Urothelium cell line (cell line): ENCODE measurements at regions not wholly inside any gene's neighbourhood (a gene's known extent, or its start where the extent isn't known, plus 50 kb on each side); places are given as distances from the start of the nearest gene placed in this dataset.
A peak's percentile ranks its signal among the peaks of the same experiment; 100 is the strongest.
"Not testable (repeated sequence)": the region's sequence is repeated elsewhere in the genome, so short reads cannot be mapped to it uniquely, and the experiment has no call there.

Experiments used
- DNase-seq: peaks from one replicate; pipeline ENCODE4 v3.0.0; 2011; ENCODE audit warnings: low spot score, mixed read lengths
- FAIRE-seq: peaks from 2 replicates; lab custom pipeline; 2011; peaks lifted over from hg19 to GRCh38; lab: Jason Lieb, UNC

- DNase-seq (no peak), FAIRE-seq (no peak)
These were observed 200.8 kb upstream of the ST8SIA4 start for GRCh38 chr5:101103874-101104273.

GRCh38 chr5:101102506-101102905, 199.4 kb upstream of the ST8SIA4 start:
- FAIRE-seq (no peak), DNase-seq (peak; percentile 2)

DNA sequence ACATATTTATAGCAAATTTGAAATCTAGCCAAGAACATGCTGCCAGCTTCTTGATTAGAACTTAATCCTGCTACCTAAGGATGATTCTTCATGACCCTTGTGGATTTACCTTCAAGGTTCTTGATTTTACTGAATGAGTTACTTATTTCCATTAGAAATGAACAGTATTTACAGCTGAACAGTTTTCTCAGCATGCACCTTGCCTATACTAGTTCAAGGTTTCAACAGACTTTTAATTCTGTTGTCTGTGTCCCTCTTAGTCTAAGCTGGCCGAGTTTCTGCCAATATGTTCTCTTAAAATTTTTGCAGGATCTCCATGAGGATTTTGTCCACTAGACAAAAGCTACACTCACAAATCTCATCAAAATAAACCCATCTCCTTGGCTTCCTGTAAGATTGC, 188.8 kb upstream of the ST8SIA4 start:
- FAIRE-seq (no peak), DNase-seq (no peak)

- FAIRE-seq (no peak), DNase-seq (no peak)
These were observed 181.3 kb upstream of the ST8SIA4 start for GRCh38 chr5:101084353-101084752.

DNA sequence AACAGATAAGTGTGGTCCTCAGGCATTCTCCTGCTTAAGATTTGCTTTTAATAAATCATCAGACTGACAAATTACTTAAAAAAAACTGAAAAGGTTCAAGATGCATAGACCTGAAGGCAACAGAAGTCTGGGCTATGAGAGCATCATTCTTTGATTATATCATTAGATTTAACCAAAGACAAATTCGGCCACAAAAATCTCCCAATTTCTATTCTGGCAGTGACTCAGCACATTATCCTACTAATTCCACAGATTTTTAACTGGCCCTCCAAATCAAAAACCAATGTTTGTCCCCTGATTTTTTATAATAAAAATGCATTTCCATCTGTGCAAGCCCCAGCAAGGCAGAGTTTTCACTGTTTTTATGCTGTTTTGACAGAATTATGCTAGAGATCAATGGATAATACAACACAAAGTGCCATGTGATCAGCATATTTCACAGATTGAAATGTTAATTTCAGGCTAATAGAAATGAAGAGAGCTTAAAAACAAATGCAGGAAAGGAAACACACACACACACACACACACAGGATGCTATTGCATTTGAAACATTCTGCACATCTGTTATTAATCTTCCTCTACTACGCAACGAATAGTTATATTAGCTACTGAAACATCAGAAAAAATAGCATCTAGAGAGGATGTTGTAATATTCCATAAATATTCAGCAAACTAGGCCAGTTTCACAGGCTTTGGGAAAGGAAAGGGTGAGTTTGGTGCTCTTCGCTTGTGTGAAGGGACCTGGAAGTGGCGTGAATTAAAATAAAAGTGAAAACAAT, 177.6 kb upstream of the ST8SIA4 start:
- FAIRE-seq (no peak), DNase-seq (no peak)

DNA sequence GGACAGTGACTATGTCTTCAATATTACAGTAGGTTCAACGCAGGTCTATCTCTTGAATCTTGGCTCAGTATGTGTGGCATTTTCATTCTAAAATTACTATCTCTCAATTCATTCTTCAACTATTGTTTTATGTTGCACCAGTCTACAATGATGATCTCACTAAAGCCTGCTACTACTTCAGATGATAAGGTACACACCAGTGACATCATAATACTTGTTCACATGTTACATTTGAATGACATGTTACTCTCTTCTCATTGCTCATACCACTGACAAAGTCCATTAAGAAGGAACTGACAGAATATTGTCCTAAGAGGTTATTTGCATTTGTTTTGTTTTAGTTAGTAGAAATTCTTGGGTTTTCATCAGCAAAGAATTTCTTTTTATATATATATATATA, 165.2 kb upstream of the ST8SIA4 start:
- no peak for DNase-seq
- no peak for FAIRE-seq

DNA sequence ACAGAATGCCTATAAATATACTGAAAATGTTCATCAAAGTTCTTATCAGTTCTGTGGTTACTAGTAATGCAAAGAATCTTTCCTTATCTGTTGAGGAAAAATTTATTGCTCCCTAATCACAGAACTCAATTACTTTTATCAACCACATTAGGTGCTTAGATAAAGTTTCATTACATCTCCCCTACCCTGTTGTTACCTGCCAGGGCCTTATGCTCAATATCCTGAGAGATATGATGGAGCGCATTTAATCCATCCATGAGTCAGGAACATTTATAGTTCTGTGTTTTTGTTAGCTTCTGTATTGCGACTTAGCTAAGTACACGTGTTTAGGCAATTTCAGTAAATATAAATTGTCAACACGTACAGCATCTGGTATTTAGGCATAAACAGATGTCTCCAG, 164.3 kb upstream of the ST8SIA4 start:
- no peak for FAIRE-seq

DNA sequence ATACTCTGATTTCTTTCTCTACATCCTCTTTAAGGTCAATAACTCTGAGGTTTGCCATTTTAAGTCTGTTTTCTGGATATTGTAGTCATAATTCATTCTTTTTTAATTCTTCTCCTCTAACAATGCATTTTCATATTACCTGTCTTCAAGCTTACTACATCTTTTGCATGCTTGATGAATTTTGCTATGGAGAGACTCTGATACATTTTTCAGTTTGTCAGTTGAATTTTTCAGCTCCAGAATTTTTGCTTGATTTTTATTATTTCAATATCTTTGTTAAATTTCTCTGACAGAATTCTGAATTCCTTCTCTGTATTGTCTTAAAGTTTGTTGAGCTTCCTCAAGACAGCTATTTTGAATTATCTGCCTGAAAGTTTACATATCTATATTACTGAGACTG, 159.8 kb upstream of the ST8SIA4 start:
- no peak for DNase-seq
- FAIRE-seq: no peak

More for the DNA sequence above, 164.3 kb upstream of the ST8SIA4 start:
- no peak for DNase-seq

GRCh38 chr5:101047181-101047580, 144.1 kb upstream of the ST8SIA4 start:
- FAIRE-seq: no peak
- DNase-seq: no peak

- FAIRE-seq: no peak
These were observed 142.6 kb upstream of the ST8SIA4 start for GRCh38 chr5:101045689-101046088.

DNA sequence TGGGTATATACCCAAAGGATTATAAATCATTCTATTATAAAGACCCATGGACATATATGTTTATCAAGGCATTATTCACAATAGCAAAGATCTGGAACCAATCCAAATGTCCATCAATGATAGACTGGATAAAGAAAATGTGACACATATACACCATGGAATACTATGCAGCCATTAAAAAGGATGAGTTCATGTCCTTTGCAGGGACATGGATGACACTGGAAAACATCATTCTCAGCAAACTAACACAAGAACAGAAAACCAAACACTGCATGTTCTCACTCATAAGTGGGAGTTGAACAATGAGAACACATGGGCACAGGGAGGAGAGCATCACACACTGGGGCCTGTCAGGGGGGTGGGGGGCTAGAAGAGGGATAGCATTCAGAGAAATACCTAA, 136.9 kb upstream of the ST8SIA4 start:
- not testable (repeated sequence) for DNase-seq, FAIRE-seq

More at GRCh38 chr5:101045689-101046088, 142.6 kb upstream of the ST8SIA4 start:
- DNase-seq: no peak

- FAIRE-seq (no peak), DNase-seq (no peak)
These were observed 133.7 kb upstream of the ST8SIA4 start for GRCh38 chr5:101036778-101037177.

DNA sequence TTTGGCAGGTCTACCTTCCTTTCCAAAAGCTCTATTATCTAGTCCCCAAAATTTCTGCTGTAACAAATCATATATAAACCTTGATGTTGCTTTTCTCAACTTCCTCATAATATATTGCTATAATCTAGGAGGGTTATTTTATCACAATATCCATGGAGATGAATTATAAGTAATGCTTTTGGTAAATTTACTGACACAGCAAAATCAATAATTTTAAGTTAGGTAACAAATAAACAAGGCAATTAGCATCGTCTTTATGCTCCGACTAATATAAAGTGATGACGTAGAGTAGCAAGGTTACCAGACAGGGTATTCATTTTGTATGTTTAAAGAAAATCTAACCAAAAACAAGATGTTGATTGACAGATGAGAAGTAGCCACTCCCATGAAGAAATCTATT, 132.3 kb upstream of the ST8SIA4 start:
- FAIRE-seq: no peak
- no peak for DNase-seq

DNA sequence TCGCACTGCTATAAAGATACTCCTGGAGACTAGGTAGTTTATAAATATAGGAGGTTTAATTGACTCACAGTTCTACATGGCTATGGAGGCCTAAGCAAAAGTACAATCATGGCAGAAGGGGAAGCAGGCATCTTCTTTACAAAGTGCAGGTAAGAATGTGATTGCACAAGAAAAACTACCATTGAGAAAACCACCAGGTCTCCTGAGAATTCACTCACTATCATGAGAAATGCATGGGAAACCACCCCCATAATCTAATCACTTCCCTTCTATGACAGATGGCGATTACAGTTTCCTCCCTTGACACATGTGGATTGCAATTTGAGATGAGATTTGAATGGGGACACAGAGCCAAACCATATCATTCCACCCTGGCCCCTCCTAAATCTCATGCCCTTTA, 121.2 kb upstream of the ST8SIA4 start:
- FAIRE-seq: no peak

GRCh38 chr5:101018299-101018698, 115.2 kb upstream of the ST8SIA4 start:
- FAIRE-seq (no peak), DNase-seq (no peak)

More for the DNA sequence above, 121.2 kb upstream of the ST8SIA4 start:
- DNase-seq: no peak

- FAIRE-seq (no peak), DNase-seq (no peak)
These were observed 109.8 kb upstream of the ST8SIA4 start for GRCh38 chr5:101012880-101013279.

DNA sequence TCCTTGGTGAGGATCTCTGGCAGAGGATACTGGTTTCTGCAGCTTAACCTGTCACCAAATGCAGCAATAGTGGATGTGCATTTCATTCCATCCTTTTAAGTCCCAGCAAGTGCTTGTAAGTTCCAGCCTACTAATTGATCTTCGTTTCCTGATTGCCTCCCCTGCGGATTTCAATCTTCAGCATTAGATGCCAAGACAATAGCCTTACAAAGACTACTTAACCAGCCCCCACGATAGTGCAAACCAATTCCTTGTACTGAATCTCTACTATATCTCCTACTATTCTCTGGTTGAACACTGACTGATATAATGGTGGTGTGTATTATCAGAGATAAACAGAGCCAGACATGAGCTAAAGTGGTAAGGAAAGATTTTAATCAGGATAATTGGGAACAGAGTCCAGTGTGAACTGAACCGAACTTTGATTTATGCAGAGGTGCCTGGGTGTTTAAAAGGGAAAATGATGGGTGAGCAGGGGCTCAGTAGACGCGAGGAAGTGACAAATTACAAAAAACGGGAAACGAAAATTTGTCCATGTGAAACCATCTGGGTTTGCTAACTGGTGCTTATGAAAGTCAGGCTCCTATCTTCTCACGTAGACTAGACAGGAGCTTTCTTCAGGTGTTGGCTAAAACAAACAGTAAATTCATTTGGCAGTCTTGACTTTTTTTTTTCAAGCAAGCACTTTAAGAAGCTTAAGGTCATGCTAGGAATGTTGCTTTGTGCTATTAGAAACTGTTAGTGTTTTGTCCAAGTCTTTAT, 106.9 kb upstream of the ST8SIA4 start:
- DNase-seq (no peak), FAIRE-seq (no peak)

- no peak for FAIRE-seq
- DNase-seq: no peak
These were observed 89.3 kb upstream of the ST8SIA4 start for GRCh38 chr5:100992354-100992753.

DNA sequence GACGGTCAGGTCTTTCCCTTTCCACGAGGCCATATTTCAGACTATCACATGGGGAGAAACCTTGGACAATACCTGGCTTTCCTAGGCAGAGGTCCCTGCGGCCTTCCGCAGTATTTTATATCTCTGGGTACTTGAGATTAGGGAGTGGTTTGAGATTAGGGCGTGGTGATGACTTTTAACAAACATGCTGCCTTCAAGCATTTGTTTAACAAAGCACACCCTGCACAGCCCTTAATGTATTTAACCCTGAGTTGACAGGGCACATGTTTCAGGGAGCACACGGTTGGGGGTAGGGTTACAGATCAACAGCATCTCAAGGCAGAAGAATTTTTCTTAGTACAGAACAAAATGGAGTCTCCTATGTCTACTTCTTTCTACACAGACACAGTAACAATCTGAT, 80.5 kb upstream of the ST8SIA4 start:
- not testable (repeated sequence) for FAIRE-seq, DNase-seq

DNA sequence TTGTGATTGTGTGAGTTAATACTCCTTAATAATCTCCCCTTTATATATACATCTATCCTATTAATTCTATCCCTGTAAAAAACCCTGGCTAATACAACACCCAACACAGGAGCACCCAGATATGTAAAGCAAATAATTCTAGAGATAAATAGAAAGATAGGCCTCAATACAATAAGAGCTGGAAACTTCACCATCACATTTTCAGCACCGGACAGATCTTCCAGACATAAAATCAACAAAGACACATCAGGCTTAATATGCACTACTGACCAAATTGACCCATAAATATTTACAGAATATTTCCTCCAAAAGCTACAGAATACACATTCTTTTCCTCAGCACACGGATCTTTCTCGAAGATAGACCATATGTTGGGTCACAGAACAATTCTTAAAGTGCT, 71.0 kb upstream of the ST8SIA4 start:
- DNase-seq (no peak), FAIRE-seq (no peak)

DNA sequence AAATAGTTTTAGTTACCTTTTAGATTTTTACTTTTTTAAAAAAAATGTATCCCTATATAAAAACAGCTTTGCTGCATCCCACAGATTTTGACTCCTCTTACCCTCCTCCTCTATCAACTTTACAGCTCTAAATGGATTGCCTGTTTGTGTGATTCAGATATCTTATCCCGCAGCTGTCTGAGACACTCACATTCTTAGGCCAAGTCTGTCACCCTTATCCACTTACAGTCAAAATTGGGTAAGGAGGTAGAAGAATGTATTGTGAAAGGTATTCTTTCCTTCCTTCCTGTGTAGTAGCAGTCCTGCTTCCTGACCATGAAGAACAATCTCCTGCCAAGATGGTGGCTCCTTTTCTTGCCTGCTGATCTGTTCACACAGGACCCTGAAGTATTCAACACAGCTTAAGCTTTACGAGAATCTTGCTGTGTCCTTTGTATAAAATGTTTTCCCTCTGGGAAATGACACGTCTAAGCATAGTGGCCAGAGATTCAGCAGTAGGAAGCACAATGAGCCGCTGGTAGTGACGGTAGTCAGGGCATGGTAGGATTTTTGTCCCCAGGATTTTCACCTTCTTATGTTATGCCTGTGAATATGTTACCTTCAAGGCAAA, 67.7 kb upstream of the ST8SIA4 start:
- FAIRE-seq (no peak), DNase-seq (no peak)

DNA sequence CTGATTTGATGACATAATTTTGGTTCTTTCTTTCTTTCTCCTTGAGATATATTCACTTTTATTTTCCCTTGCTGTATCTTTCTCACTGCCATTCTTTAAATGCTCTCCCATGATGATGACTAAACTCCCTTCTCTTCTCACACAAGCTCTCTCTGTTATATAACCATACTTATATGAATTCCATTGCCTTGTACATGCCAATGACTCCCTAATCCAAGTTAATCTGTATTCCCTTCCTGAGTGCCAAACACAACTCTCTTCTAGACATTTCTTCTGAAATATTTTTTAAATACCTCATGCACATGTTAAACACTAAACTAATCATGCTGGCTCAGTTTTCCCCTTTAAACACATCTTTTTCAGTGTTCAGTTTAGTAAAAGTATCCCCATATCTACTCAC, 62.2 kb upstream of the ST8SIA4 start:
- no peak for FAIRE-seq

More for the DNA sequence above, 62.2 kb upstream of the ST8SIA4 start:
- DNase-seq: no peak
